ENCODE measurements at regions not wholly inside any gene's neighbourhood (a gene's known extent, or its start where the extent isn't known, plus 50 kb on each side); places are given as distances from the start of the nearest gene placed in this dataset.

- TF ChIP-seq CTCF (IDR thresholded peaks at IDR 0.05) (no peak), POLR2A (IDR thresholded peaks at IDR 0.05) (no peak), POLR2AphosphoS5 (IDR thresholded peaks at IDR 0.05) (no peak)
These were observed 1423.4 kb downstream of the NCAM2 start for GRCh38 chr21:22421416-22422180.

Measured in breast epithelium (tissue), 3 donors.